ENCODE measurements at regions not wholly inside any gene's neighbourhood (a gene's known extent, or its start where the extent isn't known, plus 50 kb on each side); places are given as distances from the start of the nearest gene placed in this dataset.
"Not testable (repeated sequence)": the region's sequence is repeated elsewhere in the genome, so short reads cannot be mapped to it uniquely, and the experiment has no call there.

DNA sequence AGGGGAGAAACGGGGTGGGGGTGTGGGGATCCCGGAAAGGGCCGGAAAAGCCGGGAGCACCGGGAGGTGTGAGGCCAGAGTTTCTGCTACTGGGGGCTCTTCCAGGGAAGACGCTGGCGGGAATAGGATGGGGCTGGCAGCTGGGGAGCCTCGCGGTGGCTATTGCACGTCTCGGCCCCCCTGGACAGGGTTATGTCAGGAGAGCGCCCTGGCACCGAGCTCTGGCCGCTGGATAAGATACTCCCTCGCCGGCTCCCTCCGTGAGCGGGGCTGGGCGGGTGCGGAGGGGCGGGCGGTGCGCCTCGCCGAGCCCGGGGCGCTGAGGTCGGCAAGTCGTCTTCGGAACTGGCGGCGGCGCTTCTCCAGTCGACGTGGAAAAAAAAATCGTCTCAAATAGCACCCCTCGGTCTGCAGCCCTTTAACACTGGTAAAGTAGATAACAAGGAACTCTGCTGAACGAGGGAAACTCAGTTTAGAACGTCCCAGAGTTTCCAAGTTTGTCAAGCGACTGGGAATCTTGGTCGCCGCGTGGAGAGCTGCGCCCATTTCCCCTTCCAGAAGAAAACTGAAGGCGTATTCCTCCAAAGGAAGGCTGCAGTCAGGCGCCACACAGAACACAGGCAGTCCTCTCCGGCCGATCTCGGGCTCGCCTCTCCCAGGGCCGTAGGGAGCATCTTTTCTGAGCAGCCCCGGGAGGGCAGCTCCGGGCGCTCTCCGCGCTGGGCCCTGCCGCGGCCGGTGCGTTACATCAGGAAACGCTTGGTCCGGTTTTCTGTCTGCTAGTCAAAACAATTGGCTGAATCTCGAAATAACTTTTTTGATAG is 115.1 kb downstream of the KCNRG start:
- H3K27me3 ChIP-seq (ENCODE audit: insufficient read depth, low read length): peaks cover 99% of the 10 kb centered on the region
- H3K36me3 ChIP-seq (ENCODE audit: insufficient read depth, low read length): no peaks in the 10 kb centered on the region
- H3K9ac ChIP-seq (ENCODE audit: low read depth, low read length): no peak overlapping the region
- peak overlapping the region; percentile 48 for H3K4me3 ChIP-seq (ENCODE audit: low read length)
- H3K4me1 ChIP-seq (ENCODE audit: insufficient read depth, low read length): peaks cover 49% of the 10 kb centered on the region
- under 1% methylated on average over 63 of the region's 63 CpGs for WGBS
- H3K9me3 ChIP-seq (ENCODE audit: insufficient read depth, low read depth, low read length): no peaks in the 10 kb centered on the region
- H3K27ac ChIP-seq (ENCODE audit: low read depth, low read length): no peak overlapping the region

DNA sequence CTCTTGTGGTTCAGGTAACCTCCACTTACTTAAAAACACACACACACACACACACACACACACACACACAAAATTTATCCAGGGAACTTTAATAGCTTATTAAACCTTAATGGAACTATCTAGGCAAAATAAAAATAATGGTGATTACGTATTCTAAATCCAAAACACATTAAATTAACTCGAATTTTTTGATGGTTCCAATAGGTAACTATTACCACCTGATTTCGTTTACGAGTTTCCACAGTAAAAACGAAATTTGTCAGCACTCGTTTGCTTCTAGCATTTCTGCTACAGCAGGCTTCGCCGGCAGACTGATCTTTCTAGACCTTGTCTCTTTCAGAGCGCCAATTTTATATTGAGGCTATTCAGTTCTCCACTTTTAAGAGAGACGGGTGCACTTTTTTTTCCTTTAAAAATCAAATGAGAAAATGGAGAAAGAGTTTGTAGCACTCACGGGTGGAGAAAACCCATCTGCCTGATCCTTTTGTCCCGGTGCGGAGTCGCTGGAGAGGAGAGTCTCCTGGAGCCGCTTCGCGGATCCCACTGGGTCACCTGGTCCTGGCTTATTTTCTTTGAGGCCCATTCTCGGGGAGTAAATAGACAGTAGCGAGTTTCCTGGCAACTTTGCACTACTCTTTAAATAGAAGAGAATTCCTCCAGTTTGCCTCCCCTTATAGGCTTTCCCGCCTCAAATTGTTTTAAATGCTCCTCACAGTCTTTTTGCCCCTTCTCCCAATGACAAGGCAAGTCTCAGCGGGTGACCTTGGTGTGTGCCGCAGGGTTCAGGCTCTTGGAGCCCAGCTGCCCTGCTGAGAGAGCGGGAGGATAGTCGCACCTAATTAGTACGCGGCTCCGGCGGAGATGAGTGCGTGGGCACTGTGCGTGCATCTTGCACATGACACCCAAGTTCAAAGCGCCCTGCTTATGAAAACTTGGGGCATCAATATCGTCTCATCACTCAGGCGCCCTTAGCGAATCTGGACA is 117.0 kb downstream of the KCNRG start:
- H3K36me3 ChIP-seq (ENCODE audit: insufficient read depth, low read length): no peaks in the 10 kb centered on the region
- peak overlapping the region; percentile 32 for H3K4me3 ChIP-seq (ENCODE audit: low read length)
- H3K27ac ChIP-seq (ENCODE audit: low read depth, low read length): no peak overlapping the region
- H3K27me3 ChIP-seq (ENCODE audit: insufficient read depth, low read length): peaks cover 95% of the 10 kb centered on the region
- H3K9ac ChIP-seq (ENCODE audit: low read depth, low read length): no peak overlapping the region
- peaks cover 38% of the 10 kb centered on the region for H3K4me1 ChIP-seq (ENCODE audit: insufficient read depth, low read length)
- WGBS: 1% methylated on average over 34 of the region's 34 CpGs
- H3K9me3 ChIP-seq (ENCODE audit: insufficient read depth, low read depth, low read length): no peaks in the 10 kb centered on the region

GRCh38 chr13:50132904-50133357 is 117.7 kb downstream of the KCNRG start:
- Histone ChIP-seq H3K27me3 (ENCODE audit: insufficient read depth, low read length) (peaks cover 87% of the 10 kb centered on the region), H3K4me1 (ENCODE audit: insufficient read depth, low read length) (peaks cover 32% of the 10 kb centered on the region), H3K9me3 (ENCODE audit: insufficient read depth, low read depth, low read length) (no peaks in the 10 kb centered on the region), H3K9ac (ENCODE audit: low read depth, low read length) (no peak overlapping the region), H3K4me3 (ENCODE audit: low read length) (peak overlapping the region; percentile 32), H3K36me3 (ENCODE audit: insufficient read depth, low read length) (no peaks in the 10 kb centered on the region), H3K27ac (ENCODE audit: low read depth, low read length) (no peak overlapping the region)
- WGBS: 4% methylated on average over 22 of the region's 23 CpGs

DNA sequence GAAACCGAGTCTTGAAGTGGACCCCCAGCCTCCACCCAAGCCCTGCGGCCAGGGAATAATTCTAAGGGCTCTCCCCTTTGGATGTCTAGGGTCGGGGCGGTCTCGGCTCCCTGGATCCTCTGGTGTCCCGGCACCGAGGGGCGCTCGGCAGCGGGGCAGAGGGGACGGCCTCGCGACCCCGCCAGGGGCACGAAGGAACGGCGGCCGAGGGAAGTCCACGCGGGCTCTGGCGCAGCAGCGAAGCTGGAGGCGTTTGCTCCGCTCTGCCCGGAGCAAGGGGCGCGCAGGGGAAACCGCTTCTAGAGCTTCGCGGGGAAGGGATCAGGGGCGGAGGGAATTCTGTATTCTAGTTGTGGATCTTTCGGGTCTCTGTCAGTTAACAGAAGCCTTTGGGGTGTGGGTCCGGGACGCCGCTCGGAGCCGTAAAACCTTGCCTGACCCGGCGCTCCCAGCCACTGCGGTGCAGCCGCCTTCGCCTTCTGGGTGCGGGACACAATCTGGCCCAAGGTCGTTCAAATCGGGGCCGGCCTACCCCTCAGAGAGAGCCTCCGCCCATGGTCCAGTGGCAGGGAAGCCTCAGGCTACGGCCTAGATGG is 118.2 kb downstream of the KCNRG start:
- Histone ChIP-seq H3K9me3 (ENCODE audit: insufficient read depth, low read depth, low read length) (no peaks in the 10 kb centered on the region), H3K36me3 (ENCODE audit: insufficient read depth, low read length) (no peaks in the 10 kb centered on the region), H3K27me3 (ENCODE audit: insufficient read depth, low read length) (peaks cover 84% of the 10 kb centered on the region), H3K9ac (ENCODE audit: low read depth, low read length) (no peak overlapping the region), H3K27ac (ENCODE audit: low read depth, low read length) (no peak overlapping the region), H3K4me1 (ENCODE audit: insufficient read depth, low read length) (peaks cover 27% of the 10 kb centered on the region), H3K4me3 (ENCODE audit: low read length) (peak overlapping the region; percentile 32)
- 3% methylated on average over 48 of the region's 48 CpGs for WGBS

GRCh38 chr13:50136226-50136625 is 121.0 kb downstream of the KCNRG start:
- Histone ChIP-seq H3K4me3 (ENCODE audit: low read length) (no peak overlapping the region), H3K9ac (ENCODE audit: low read depth, low read length) (no peak overlapping the region), H3K36me3 (ENCODE audit: insufficient read depth, low read length) (no peaks in the 10 kb centered on the region), H3K27me3 (ENCODE audit: insufficient read depth, low read length) (peaks cover 70% of the 10 kb centered on the region), H3K27ac (ENCODE audit: low read depth, low read length) (no peak overlapping the region), H3K9me3 (ENCODE audit: insufficient read depth, low read depth, low read length) (no peaks in the 10 kb centered on the region), H3K4me1 (ENCODE audit: insufficient read depth, low read length) (peaks cover 33% of the 10 kb centered on the region)
- 95% methylated on average over 3 of the region's 3 CpGs for WGBS

- WGBS: 89% methylated on average over 3 of the region's 3 CpGs
- H3K9me3 ChIP-seq (ENCODE audit: insufficient read depth, low read depth, low read length): no peaks in the 10 kb centered on the region
- H3K36me3 ChIP-seq (ENCODE audit: insufficient read depth, low read length): no peaks in the 10 kb centered on the region
- peaks cover 33% of the 10 kb centered on the region for H3K4me1 ChIP-seq (ENCODE audit: insufficient read depth, low read length)
- H3K4me3 ChIP-seq (ENCODE audit: low read length): no peak overlapping the region
- H3K27ac ChIP-seq (ENCODE audit: low read depth, low read length): no peak overlapping the region
- H3K27me3 ChIP-seq (ENCODE audit: insufficient read depth, low read length): peaks cover 65% of the 10 kb centered on the region
- H3K9ac ChIP-seq (ENCODE audit: low read depth, low read length): no peak overlapping the region
Observed at GRCh38 chr13:50136678-50137077, 121.4 kb downstream of the KCNRG start.

DNA sequence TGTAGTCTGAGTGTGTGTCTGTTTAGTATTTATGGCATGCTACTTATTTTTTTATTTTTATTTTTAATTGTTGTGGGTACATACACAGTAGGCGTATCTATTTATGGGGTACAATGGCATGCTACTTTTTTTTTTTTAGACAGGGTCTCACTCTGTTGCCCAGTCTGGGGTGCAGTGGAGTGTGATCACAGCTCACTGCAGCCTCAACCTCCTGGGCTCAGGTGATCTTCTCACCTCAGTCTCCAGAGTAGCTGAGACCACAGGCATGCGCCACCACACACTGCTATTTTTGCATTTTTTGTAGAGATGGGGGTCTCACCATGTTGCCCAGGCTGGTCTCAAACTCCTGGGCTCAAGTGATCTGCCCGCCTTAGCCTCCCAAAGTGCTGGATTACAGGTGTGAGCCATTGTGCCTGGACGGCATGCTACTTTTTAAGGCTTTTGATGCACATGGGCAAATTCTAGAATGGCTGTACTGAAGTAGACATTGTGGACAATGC is 124.2 kb downstream of the KCNRG start:
- 98% methylated on average over 4 of the region's 4 CpGs for WGBS
- H3K4me3 ChIP-seq (ENCODE audit: low read length); H3K9me3 ChIP-seq (ENCODE audit: insufficient read depth, low read depth, low read length); H3K36me3 ChIP-seq (ENCODE audit: insufficient read depth, low read length); H3K9ac ChIP-seq (ENCODE audit: low read depth, low read length); H3K27ac ChIP-seq (ENCODE audit: low read depth, low read length): not testable (repeated sequence)
- H3K4me1 ChIP-seq (ENCODE audit: insufficient read depth, low read length): peaks cover 23% of the 10 kb centered on the region
- peaks cover 37% of the 10 kb centered on the region for H3K27me3 ChIP-seq (ENCODE audit: insufficient read depth, low read length)

DNA sequence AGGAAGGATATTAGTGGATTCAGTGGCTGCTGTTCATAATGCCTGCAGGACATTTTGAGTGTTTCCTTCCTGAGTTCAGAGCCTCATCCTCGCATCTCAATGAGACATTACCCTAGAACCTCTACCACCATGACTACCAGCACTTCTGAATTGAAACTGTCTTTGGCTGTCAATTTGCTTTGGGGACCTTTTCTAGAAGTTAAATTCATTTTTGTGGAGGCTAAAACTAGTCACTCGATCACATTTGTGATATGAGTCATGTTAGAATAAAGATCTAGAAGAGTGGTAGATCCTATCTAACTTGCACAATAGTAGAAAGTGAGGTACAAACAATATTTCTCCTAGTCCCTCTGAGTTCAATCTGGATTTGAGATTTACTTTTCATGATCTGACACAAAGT is 124.9 kb downstream of the KCNRG start:
- WGBS: 74% methylated on average over 2 of the region's 2 CpGs
- H3K9ac ChIP-seq (ENCODE audit: low read depth, low read length): no peak overlapping the region
- H3K27ac ChIP-seq (ENCODE audit: low read depth, low read length): no peak overlapping the region

DNA sequence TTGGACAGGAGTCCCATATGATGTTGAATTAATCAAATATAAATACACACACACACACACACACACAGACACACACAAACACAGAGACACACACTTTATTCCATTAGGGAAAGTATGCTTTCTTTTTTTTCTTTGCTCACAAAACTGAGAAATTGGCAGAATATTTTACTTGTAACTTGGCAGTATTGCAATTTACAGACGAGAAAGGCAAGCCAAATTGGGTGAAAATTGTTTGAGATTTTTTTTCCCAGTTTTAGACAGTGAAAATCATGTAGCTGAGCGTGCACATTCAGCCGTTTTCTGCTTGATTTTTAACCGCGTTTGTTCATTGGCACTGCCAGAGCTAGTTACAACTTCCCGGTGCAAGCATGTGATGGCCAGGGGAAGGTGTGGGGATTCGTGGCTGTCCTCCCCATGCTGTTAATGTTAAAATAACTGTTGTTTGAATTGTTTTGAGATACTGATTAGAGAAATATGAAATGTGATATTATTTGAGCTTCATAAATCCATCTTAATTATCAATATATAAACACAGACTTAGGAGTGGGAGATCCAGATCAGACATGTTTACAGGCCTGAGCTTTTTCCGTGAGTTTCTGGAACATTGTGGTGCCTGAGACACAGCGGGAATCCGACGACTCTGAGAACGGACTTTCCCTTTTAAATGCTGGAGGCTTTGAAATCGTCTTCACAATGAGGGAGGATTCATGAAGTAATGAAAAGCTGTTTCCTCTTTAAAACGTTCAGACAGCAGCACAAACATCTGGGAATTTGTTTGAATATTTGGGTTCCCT is 125.5 kb downstream of the KCNRG start:
- Histone ChIP-seq H3K9ac (ENCODE audit: low read depth, low read length) (no peak overlapping the region), H3K9me3 (ENCODE audit: insufficient read depth, low read depth, low read length) (no peaks in the 10 kb centered on the region), H3K4me1 (ENCODE audit: insufficient read depth, low read length) (peaks cover 23% of the 10 kb centered on the region), H3K4me3 (ENCODE audit: low read length) (0 out of 2 replicates have a peak overlapping the region, but pooled peaks have one; percentile 2), H3K27ac (ENCODE audit: low read depth, low read length) (no peak overlapping the region), H3K27me3 (ENCODE audit: insufficient read depth, low read length) (peaks cover 24% of the 10 kb centered on the region), H3K36me3 (ENCODE audit: insufficient read depth, low read length) (no peaks in the 10 kb centered on the region)
- 16% methylated on average over 14 of the region's 14 CpGs for whole genome bisulfite sequencing

More for the DNA sequence above, 124.9 kb downstream of the KCNRG start:
- Histone ChIP-seq H3K9me3 (ENCODE audit: insufficient read depth, low read depth, low read length) (no peaks in the 10 kb centered on the region), H3K4me1 (ENCODE audit: insufficient read depth, low read length) (peaks cover 23% of the 10 kb centered on the region), H3K4me3 (ENCODE audit: low read length) (no peak overlapping the region), H3K27me3 (ENCODE audit: insufficient read depth, low read length) (peaks cover 30% of the 10 kb centered on the region), H3K36me3 (ENCODE audit: insufficient read depth, low read length) (no peaks in the 10 kb centered on the region)

DNA sequence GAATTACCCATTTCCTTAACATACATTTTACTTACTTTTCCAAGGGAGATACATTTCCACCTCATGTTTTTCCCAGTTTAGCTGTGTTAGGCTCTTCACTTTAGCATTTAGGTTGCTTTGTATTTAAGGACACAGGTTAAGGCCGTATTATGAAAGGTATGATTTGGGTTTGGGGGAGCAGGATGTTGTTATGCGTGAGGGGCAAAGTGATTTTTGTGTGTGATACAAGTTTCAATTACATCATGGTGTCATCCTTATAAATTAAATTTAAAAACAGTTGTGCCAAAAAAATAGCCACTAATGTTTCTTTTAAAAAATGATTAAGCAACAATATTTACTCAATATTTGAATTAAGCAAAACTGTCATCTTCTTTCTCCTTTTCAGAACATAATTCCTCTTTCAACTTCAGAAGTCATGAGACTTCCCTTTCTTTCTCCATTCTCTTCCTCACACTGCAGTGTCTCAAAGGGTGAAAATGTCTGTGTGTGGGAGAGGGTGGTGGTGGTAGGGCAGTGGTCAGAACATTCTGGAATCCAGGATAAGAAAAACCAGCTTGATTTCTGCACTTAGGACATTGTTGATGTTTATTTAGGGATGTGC is 126.2 kb downstream of the KCNRG start:
- H3K36me3 ChIP-seq (ENCODE audit: insufficient read depth, low read length): no peaks in the 10 kb centered on the region
- H3K9me3 ChIP-seq (ENCODE audit: insufficient read depth, low read depth, low read length): no peaks in the 10 kb centered on the region
- H3K4me1 ChIP-seq (ENCODE audit: insufficient read depth, low read length): peaks cover 23% of the 10 kb centered on the region
- H3K27me3 ChIP-seq (ENCODE audit: insufficient read depth, low read length): peaks cover 17% of the 10 kb centered on the region
- H3K4me3 ChIP-seq (ENCODE audit: low read length): 0 out of 2 replicates have a peak overlapping the region, but pooled peaks have one; percentile 2
- H3K27ac ChIP-seq (ENCODE audit: low read depth, low read length): no peak overlapping the region
- no peak overlapping the region for H3K9ac ChIP-seq (ENCODE audit: low read depth, low read length)
- WGBS: 68% methylated on average over 2 of the region's 2 CpGs
